GM18526 (cell line): ENCODE measurements at regions not wholly inside any gene's neighbourhood (a gene's known extent, or its start where the extent isn't known, plus 50 kb on each side); places are given as distances from the start of the nearest gene placed in this dataset.

ENCODE experiments used
- POLR2A ChIP-seq: IDR thresholded peaks from 3 replicates; pipeline ENCODE4 v1.6.1; 2011; ENCODE audit not compliant: insufficient read length; ENCODE audit errors: extremely low read depth

DNA sequence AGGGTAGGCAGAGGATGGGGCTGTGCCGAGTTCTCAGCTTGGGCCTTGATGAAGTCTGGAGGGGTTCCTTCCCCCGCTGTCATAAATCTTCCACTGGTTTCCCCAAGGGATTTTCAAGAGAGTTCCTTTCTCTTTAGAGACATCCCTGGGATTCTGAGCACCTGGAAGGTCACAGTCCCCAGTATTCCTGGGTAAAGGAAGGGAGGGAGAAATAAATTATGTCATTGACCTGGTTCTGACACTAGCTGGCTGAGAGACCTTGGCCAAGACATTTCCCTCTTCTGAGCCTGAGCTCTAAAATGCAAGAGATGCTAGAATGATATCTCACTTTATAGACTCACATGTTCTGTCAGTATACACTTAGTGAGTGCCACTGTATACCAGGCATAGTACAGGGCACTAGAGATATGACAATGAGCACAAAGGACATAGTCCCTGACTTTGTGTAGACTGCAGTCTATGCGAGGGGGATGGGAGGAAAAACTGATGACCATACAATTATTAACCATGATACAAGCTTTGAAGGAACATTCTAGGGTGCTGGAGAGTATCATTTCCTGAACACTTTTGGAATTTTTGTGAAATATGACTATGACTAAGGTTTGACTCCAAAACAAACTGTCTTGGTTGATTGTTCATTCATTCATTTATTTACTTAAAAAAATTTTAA lies 165.8 kb upstream of the JUN start:
- TF ChIP-seq POLR2A = no peak

DNA sequence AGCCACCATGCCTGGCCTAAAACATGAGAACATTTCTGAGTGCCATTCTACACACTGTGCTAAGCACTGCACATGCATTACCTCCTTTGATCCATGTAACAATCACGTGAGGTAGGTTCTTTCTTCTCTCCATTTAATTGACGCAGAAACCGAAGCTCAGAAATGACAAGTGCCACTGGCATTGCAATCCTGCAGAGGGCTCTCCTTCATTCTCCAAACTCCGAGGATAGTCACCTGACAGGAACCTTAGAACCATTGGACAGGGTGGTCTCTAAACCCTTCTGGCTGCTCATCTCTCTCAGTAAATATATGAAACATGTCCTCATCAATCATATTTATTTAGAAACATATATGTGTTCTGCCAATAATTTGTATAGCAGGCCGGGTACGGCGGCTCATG lies 167.1 kb upstream of the JUN start:
- no peak for TF ChIP-seq POLR2A

DNA sequence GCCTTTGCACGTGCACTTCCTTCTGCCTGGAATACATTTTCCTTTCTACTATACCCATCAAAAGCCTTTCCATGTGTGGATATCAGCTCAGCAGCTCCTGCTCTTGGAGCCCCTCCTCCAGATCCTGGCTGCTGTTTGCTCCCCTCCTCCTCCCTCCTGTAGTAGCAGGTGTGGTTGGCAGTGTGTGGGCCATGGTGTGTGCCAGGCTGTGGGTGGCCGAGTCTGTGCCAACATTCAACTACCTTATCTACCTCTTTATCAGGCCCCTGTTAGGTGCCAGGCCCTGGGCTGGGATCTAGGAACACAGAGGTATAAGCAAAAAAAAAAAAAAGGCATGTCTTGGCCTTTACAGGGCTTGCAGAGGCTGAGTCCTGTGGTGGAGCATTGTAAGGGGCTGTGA lies 180.6 kb upstream of the JUN start:
- no peak for TF ChIP-seq POLR2A

DNA sequence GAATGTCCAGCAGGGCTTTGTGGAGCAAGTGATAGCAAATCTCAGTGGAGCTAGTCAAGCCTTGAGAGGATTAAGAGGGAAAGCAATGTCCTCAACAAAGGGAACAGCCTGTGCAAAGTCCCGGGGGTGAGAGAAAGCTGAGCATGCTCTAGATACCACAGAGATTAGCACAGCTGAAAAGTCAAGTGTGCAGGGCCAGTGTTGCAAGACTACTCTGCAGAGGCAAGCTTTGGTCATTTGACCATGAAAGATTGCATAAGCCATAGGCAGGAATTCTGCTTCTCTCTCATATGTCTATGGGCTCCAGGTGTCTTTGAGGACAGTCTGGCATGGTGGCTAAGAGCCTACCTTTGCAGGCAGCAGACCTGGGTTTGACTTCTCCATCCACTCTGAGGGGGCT lies 181.0 kb upstream of the JUN start:
- TF ChIP-seq POLR2A = no peak

DNA sequence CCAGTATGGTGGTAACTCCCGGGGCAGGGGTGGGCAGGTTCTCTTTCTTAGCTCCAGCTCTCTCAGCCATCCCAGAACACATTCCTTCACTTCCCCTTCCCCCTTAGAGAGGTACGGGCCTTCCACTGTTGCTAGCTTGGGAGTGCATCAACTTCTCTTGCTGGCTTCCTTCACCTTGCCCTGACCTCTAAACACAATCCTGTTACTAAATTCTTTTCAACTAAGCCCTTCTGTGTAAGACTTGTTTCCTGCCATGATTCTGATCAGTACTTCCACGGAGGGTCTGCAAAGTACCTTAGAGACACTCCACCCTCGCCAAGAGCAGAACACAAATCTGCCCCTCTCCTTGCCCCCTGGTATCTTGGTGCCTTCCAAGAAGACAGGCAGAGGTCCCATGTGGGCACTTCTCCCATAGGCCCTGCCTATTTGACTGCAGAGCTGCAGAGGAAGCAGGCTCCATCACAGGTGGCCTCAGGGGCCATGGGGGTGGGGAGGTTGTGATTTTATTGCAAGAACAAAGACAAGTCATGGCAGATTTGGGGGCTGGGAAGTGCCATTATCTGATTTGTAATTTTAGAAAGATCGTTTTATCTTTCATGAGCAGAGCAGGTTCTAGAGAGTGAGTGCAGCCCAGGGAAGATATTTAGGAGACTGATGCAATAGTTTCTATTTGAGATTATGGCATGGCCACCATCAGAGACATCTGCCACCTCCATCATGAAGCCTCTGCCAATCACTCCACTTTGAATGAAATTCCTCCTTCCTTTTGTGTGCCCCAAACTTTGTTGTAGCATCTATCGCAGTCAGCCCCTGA lies 182.5 kb upstream of the JUN start:
- no peak for TF ChIP-seq POLR2A

DNA sequence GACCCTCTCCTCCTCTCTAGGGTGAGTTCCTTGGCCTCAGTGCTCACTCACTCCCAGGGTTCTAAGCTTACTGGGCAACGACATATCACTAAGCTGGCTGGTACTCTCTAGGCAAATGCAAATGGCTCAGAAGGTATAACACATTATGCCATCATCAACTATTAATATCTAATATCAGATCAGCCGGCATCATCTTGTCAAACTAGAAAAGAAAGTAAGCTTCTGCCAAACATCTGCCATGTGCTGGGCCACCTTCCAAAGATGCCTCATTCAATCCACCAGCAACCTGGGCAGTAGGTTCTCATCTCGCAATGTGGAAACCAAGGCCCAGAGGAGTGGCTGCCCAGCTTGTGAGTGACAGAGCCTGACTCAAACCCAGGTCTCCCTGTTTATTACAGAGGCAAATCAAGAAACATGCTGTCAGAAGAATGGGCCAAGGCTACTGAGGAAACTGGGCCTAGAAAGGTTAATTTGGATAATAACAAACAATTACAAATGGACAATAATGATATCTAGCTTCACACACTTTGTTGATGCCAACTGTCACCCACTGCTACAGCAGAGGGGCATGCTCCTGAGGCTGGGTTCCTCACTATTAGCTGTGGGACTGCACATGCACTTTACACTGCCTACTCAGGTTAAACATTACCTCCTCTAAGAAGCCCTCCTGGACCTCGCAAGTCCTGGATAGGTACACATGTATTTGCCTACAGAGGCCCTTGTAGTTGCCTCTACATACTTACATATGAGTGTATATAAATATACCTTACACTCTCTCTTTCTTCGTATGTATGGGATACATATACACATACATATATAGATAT lies 183.3 kb upstream of the JUN start:
- no peak for TF ChIP-seq POLR2A

DNA sequence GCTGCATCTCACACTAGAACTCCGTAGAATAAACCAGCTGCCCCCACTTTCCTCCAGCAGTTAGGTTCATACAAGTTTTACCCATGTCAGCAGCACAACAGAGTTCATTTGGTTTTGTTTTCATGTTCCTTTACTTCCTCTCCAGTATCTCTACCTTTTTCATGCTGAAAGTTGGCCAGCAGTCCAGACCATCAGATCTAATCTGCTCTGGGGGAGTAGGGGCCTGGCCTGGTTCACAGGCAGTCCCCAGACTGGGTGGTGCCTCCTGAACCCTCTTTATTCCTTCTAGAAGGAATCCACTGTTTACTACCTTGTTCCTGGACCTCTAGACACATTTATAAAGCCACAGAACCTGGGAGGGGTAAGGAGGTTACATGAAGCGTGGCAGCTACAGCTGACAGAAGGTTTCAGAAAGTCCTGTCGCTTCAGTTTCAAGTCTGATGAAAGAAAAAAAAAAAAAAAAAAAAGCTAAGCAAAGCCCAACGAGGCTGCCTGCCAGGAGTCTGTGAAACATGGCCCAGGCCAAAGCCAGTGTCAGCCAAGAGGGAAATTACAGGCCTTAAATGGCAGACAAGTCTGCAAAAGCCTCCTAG lies 184.6 kb upstream of the JUN start:
- TF ChIP-seq POLR2A = no peak

DNA sequence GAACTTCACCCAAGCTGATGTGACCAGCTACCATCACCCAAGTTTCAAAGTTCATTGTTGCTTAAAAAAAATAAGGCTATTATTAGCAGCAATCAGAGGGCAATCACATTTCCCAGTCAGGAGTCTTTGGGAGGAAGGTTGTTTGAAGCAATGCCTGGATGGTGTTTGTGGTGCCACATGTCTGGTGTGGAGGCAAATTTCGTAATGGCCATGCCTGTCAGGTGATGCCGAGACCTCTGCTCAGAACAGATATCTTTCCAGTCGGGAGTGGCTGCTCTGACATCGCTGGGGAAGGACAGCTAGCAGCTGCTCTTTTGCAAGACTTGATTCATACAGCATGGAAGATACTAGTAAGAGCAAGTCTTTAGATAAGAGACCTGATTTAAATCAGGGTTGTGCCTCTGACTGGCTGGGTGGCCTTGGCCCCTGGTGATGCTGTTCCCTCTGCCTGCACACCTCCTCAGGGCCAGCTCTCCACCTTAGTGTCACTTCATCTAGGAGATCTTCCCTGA lies 187.8 kb upstream of the JUN start:
- no peak for TF ChIP-seq POLR2A

DNA sequence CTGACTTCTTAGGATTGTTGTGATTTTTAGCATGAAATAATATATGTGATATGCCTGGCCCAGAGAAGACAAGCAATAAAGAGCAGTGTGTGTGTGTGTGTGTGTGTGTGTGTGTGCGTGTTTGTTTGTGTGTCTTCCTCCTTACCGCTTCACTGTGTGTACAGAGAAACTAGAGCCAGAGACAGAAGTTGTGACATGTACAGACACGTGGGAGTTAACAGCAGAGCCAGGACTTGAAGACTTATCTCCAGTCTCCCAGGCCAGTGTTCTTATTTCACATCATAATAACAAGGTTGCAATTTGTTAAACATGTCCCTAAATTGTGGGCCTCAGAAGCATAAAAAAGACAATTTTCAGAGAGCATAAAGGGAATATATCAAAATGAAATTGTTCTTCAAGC lies 192.0 kb upstream of the JUN start:
- no peak for TF ChIP-seq POLR2A

DNA sequence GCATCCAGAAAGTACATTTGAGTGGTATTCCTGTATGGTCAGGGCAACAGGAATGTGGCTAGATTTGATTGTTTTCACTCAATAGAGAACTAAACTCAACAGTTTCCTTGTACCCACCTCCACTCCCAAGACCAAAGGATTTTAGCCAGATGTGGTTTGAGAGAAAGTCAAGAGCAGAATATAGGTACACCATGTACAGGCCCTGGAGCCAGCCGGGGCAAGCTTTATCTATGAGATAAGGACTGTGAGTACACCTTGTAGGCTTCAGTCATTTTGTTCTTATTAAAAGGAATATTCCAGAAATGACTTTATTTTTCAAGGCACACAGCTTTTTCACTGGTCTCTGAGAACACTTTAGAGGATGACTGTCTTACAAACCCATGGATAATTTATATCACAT lies 192.4 kb upstream of the JUN start:
- no peak for TF ChIP-seq POLR2A

DNA sequence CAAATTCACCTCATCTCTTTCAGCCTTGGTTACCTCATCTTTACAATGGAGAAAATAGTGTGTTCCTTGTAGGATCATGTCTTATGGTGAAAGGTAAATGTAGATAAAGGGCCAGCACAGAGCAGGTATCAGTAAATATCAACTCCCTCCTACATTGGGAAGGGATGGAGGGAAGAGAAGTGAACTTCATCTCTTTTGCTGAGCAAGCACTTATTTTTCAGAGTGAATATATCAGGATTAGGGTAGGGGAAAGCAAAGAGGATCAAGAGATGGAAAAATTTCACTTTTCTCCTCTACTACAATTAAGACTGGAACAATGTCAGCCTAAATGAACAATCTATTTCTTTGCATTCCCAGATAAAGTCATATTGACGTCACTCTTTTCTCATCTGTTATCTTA lies 193.8 kb upstream of the JUN start:
- no peak for TF ChIP-seq POLR2A

DNA sequence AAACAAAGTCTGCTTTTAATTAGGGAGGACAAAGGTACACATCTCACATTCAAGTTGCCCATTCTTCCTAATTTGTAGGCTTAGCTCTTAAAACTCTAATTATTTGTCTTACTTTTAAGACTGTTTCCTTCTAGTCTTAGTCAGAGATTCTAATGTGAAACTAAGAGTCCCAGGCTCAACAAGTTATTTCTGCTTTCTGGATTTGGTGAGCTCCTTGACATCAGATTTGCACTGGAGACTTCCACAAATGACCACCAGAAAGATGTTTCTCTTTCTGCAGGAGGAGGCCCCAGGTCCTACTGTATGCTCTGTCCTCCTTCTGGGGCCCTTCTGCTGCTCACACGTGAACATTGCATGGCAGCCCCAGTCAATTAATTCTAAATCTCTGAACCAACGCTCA lies 194.2 kb upstream of the JUN start:
- no peak for TF ChIP-seq POLR2A

DNA sequence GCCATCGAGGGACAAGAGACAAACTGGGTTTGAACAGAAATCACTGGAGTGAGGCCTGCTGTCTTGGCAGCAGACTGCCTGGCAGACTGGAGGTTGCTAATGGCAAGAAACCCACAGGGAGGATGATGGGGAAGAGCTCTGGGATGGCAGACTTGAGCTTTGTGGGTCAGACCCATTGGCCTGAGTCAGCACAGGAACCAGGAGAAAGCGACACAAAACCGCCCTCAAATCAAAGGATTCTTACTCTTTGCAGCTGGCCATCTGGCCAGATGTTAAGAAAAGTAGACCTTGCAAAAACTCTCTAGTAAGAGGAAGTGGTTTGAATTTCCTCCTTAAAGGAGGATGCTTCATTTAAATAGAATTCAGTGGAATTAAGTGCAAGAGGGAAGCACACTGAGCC lies 195.2 kb upstream of the JUN start:
- TF ChIP-seq POLR2A = no peak

DNA sequence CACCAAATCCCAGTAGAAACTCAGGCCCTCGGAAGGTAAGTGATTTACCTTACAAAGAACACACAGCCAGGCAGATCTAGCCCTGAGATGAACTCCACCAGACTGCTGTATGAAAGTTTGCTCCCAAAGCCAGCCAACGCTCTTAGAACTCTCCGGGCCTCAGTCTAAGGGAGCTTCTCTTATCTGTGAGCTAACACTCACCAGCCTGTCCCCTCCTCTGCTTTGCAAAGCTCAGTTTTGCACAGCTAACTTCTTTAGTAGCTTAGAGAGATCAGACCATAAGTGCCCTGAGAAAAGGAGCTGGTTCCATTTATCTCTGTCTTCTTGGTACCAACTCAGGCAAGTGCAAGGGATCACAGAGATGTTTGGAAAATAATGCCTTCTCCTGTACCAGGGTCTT lies 195.8 kb upstream of the JUN start:
- no peak for TF ChIP-seq POLR2A

DNA sequence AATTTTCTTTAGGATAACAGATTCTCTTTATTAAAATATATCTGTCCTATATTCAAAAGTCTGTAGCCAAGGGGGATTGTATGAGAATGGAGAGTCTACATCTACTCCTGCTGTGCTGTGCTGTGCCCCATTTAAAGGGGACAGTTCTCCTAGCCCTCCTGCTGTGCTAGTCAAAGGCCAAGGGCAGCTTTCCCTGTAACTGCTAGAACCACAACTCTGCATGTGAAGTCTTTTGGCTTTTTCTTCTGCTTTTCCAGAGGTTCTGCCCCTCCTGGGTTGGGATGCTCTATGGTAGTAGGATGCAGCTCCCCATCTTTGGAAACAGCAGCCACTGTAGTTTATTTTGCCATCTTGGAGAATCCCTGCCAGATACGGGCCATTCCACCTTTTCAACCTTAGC lies 197.5 kb upstream of the JUN start:
- TF ChIP-seq POLR2A = no peak
